ENCODE measurements at regions not wholly inside any gene's neighbourhood (a gene's known extent, or its start where the extent isn't known, plus 50 kb on each side); places are given as distances from the start of the nearest gene placed in this dataset.

DNA sequence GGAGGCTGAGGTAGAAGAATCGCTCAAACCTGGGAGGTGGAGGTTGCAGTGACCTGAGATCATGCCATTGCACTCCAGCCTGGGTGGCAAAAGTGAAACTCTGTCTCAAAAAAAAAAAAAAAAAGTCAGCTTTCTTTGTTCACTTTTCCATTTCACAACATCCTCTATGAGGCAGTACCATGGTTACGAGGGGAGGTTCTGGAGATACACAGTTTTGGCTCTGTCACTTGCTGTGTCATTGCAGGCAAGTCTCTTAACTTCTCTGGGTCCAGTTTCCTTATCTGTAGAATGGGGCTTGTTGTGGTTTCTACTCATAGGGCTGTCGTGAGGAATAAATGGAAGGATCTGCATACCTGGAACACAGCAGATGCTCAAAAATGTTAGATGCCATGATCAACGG lies 75.6 kb upstream of the SLC24A4 start:
- TF ChIP-seq, protein P1, sequence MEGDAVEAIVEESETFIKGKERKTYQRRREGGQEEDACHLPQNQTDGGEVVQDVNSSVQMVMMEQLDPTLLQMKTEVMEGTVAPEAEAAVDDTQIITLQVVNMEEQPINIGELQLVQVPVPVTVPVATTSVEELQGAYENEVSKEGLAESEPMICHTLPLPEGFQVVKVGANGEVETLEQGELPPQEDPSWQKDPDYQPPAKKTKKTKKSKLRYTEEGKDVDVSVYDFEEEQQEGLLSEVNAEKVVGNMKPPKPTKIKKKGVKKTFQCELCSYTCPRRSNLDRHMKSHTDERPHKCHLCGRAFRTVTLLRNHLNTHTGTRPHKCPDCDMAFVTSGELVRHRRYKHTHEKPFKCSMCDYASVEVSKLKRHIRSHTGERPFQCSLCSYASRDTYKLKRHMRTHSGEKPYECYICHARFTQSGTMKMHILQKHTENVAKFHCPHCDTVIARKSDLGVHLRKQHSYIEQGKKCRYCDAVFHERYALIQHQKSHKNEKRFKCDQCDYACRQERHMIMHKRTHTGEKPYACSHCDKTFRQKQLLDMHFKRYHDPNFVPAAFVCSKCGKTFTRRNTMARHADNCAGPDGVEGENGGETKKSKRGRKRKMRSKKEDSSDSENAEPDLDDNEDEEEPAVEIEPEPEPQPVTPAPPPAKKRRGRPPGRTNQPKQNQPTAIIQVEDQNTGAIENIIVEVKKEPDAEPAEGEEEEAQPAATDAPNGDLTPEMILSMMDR (IDR thresholded peaks at IDR 0.05; ENCODE audit: low read depth, low read length), result no peak
- TF ChIP-seq EZH2phosphoT487 (IDR thresholded peaks at IDR 0.05; ENCODE audit: low read depth), result no peak

All from OCI-LY3 (cell line).